GM23248 (cell line): ENCODE measurements at regions not wholly inside any gene's neighbourhood (a gene's known extent, or its start where the extent isn't known, plus 50 kb on each side); places are given as distances from the start of the nearest gene placed in this dataset.

Source experiments
- DNase-seq: peaks from one replicate; pipeline ENCODE4 v3.0.0-alpha.2; 2015
- H2AFZ ChIP-seq: fragments of 200-600 bp; sonication (generic); 2 replicates; pipeline ENCODE4 v1.6.1; 2016; ENCODE audit warnings: antibody characterized with exemption
- H3F3A ChIP-seq: fragments of 200-600 bp; sonication (generic); 2 replicates; pipeline ENCODE4 v1.6.1; 2016; ENCODE audit warnings: mild to moderate bottlenecking, antibody characterized with exemption, mixed run types; ENCODE audit not compliant: insufficient read depth
- H3K27ac ChIP-seq: fragments of 200-600 bp; sonication (generic); 2 replicates; pipeline ENCODE4 v1.5.1; 2016; ENCODE audit warnings: mild to moderate bottlenecking
- H3K27me3 ChIP-seq: fragments of 200-600 bp; sonication (generic); replicated peaks from 2 replicates; pipeline ENCODE4 v1.6.1; 2016; ENCODE audit warnings: mild to moderate bottlenecking; ENCODE audit not compliant: insufficient read depth
- H3K36me3 ChIP-seq: fragments of 200-600 bp; sonication (generic); 2 replicates; pipeline ENCODE4 v1.6.1; 2016; ENCODE audit warnings: low read depth, mild to moderate bottlenecking
- H3K4me1 ChIP-seq: fragments of 200-600 bp; sonication (generic); 2 replicates; pipeline ENCODE4 v1.6.1; 2016; ENCODE audit warnings: mild to moderate bottlenecking; ENCODE audit not compliant: insufficient read depth
- H3K4me2 ChIP-seq: fragments of 200-600 bp; sonication (generic); one replicate; pipeline ENCODE4 v1.6.1; 2016; ENCODE audit warnings: mild to moderate bottlenecking; ENCODE audit not compliant: unreplicated experiment
- H3K4me3 ChIP-seq: fragments of 200-600 bp; sonication (generic); 2 replicates; pipeline ENCODE4 v1.5.1; 2016; ENCODE audit warnings: mild to moderate bottlenecking
- H3K79me2 ChIP-seq: fragments of 200-600 bp; sonication (generic); 2 replicates; pipeline ENCODE4 v1.6.1; 2016; ENCODE audit warnings: mild to moderate bottlenecking; ENCODE audit not compliant: insufficient read depth
- H3K9ac ChIP-seq: fragments of 200-600 bp; sonication (generic); 2 replicates; pipeline ENCODE4 v1.6.1; 2016; ENCODE audit warnings: mild to moderate bottlenecking
- H3K9me2 ChIP-seq: fragments of 200-600 bp; sonication (generic); 2 replicates; pipeline ENCODE4 v1.6.1; 2016; ENCODE audit warnings: mixed run types, mild to moderate bottlenecking, moderate library complexity; ENCODE audit not compliant: insufficient read depth
- H3K9me3 ChIP-seq: fragments of 200-600 bp; sonication (generic); one replicate; pipeline ENCODE4 v1.6.1; 2017; ENCODE audit warnings: low read depth
- H4K20me1 ChIP-seq: fragments of 200-600 bp; sonication (generic); 2 replicates; pipeline ENCODE4 v1.6.0; 2016; ENCODE audit not compliant: insufficient read depth
- EZH2 ChIP-seq: fragments of 200-600 bp; sonication (generic); IDR thresholded peaks from 2 replicates; pipeline ENCODE4 v1.6.1; 2018; ENCODE audit warnings: antibody characterized with exemption, mild to moderate bottlenecking; ENCODE audit not compliant: insufficient read depth, poor library complexity, severe bottlenecking
- EZH2phosphoT487 ChIP-seq: fragments of 200-600 bp; sonication (generic); IDR thresholded peaks from 2 replicates; pipeline ENCODE4 v1.6.1; 2018; ENCODE audit warnings: antibody characterized with exemption, moderate library complexity, mild to moderate bottlenecking, low read depth; ENCODE audit not compliant: insufficient read depth
- WGBS, 2 experiments: methylation state at CpG; one replicate each; pipeline ENCODE4 v1.1.6; 2015 to 2017; ENCODE audit warnings: low lambda C conversion rate in 2 of 2, low coverage in 1 of 2; ENCODE audit errors: missing lambda C conversion rate in 2 of 2; 5-methylcytosine and 5-hydroxymethylcytosine counted together
- in situ Hi-C: fragments of 300-500 bp; cut with MboI; formaldehyde crosslinking; loops from 2 replicates; pipeline ENCODE4 v1.15.0; 2020

- no peaks in the 10 kb centered on the region for H3K27me3 ChIP-seq
- no peak overlapping the region for H3K4me3 ChIP-seq
- no peaks in the 10 kb centered on the region for H3K79me2 ChIP-seq
- H3F3A ChIP-seq, result peaks cover 5% of the 10 kb centered on the region; the same call in 1 of the 2 replicates
- H3K9me3 ChIP-seq, result no peaks in the 10 kb centered on the region
- no peak for DNase-seq
- no peak overlapping the region for H2AFZ ChIP-seq
- WGBS, 2 experiments, result 74 to 75% methylated on average over 2 of the region's 2 CpGs
- no peak overlapping the region for H3K4me2 ChIP-seq
- H3K27ac ChIP-seq, result no peak overlapping the region
- in situ Hi-C loops, result no loop called here
- no peak for TF ChIP-seq EZH2phosphoT487
- no peak for TF ChIP-seq EZH2
- H3K36me3 ChIP-seq, result no peaks in the 10 kb centered on the region
- no peaks in the 10 kb centered on the region for H3K9me2 ChIP-seq
- H3K9ac ChIP-seq, result no peak overlapping the region
- no peaks in the 10 kb centered on the region for H4K20me1 ChIP-seq
- no peaks in the 10 kb centered on the region; the same call in 1 of the 2 replicates for H3K4me1 ChIP-seq
These were observed 155.0 kb upstream of the HS3ST3A1 start for GRCh38 chr17:13756763-13757162.

GRCh38 chr17:13757871-13758270, 156.1 kb upstream of the HS3ST3A1 start:
- no peak overlapping the region for H2AFZ ChIP-seq
- 87 to 91% methylated on average over 2 of the region's 2 CpGs for WGBS, 2 experiments
- in situ Hi-C loops, result no loop called here

GRCh38 chr17:13759518-13760335, 158.0 kb upstream of the HS3ST3A1 start:
- Histone ChIP-seq H3F3A (peaks cover 5% of the 10 kb centered on the region; the same call in 1 of the 2 replicates), H3K9ac (no peak overlapping the region), H4K20me1 (no peaks in the 10 kb centered on the region), H3K27ac (no peak overlapping the region), H3K79me2 (no peaks in the 10 kb centered on the region), H3K36me3 (no peaks in the 10 kb centered on the region), H3K4me1 (no peaks in the 10 kb centered on the region), H3K27me3 (no peaks in the 10 kb centered on the region), H3K9me3 (no peaks in the 10 kb centered on the region), H3K9me2 (no peaks in the 10 kb centered on the region), H2AFZ (no peak overlapping the region), H3K4me2 (no peak overlapping the region), H3K4me3 (no peak overlapping the region)
- TF ChIP-seq EZH2phosphoT487 (no peak), EZH2 (no peak)
- WGBS, 2 experiments, result 65 to 78% methylated on average over 6 of the region's 6 CpGs
- no peak for DNase-seq
- in situ Hi-C loops, result no loop called here

More at GRCh38 chr17:13757871-13758270, 156.1 kb upstream of the HS3ST3A1 start:
- no peak for TF ChIP-seq EZH2
- TF ChIP-seq EZH2phosphoT487, result no peak
- H3F3A ChIP-seq, result peaks cover 5% of the 10 kb centered on the region; the same call in 1 of the 2 replicates
- H3K9ac ChIP-seq, result no peak overlapping the region
- no peaks in the 10 kb centered on the region for H3K9me3 ChIP-seq
- H3K4me1 ChIP-seq, result no peaks in the 10 kb centered on the region; the same call in 1 of the 2 replicates
- DNase-seq, result no peak
- H3K79me2 ChIP-seq, result no peaks in the 10 kb centered on the region
- no peak overlapping the region for H3K27ac ChIP-seq
- no peaks in the 10 kb centered on the region for H4K20me1 ChIP-seq
- H3K27me3 ChIP-seq, result no peaks in the 10 kb centered on the region
- H3K4me3 ChIP-seq, result no peak overlapping the region
- H3K4me2 ChIP-seq, result no peak overlapping the region
- H3K36me3 ChIP-seq, result no peaks in the 10 kb centered on the region
- H3K9me2 ChIP-seq, result no peaks in the 10 kb centered on the region

GRCh38 chr17:13761038-13761603, 159.4 kb upstream of the HS3ST3A1 start:
- Histone ChIP-seq H3K9ac (no peak overlapping the region), H3K27ac (no peak overlapping the region), H3K4me2 (no peak overlapping the region), H3K9me2 (no peaks in the 10 kb centered on the region), H3K27me3 (no peaks in the 10 kb centered on the region), H3K36me3 (no peaks in the 10 kb centered on the region), H3K79me2 (no peaks in the 10 kb centered on the region), H2AFZ (no peak overlapping the region), H3K4me3 (no peak overlapping the region), H3F3A (peaks cover 5% of the 10 kb centered on the region; the same call in 1 of the 2 replicates), H3K9me3 (no peaks in the 10 kb centered on the region), H3K4me1 (no peaks in the 10 kb centered on the region), H4K20me1 (no peaks in the 10 kb centered on the region)
- in situ Hi-C loops, result no loop called here
- TF ChIP-seq EZH2, result no peak
- TF ChIP-seq EZH2phosphoT487, result no peak
- DNase-seq, result no peak
- 90 to 100% methylated on average over 2 of the region's 2 CpGs for WGBS, 2 experiments
